GM19099 (cell line): ENCODE measurements at regions not wholly inside any gene's neighbourhood (a gene's known extent, or its start where the extent isn't known, plus 50 kb on each side); places are given as distances from the start of the nearest gene placed in this dataset.

ENCODE experiments used
- POLR2A ChIP-seq: IDR thresholded peaks from 3 replicates; pipeline ENCODE4 v1.6.1; 2011; ENCODE audit warnings: low read depth; ENCODE audit not compliant: insufficient read length; ENCODE audit errors: extremely low read depth

GRCh38 chr14:82836256-82836950, 1302.8 kb upstream of the SEL1L start:
- TF ChIP-seq POLR2A: no peak

- TF ChIP-seq POLR2A: no peak
Observed at GRCh38 chr14:82837611-82838140, 1304.0 kb upstream of the SEL1L start.

GRCh38 chr14:82850576-82850975, 1316.9 kb upstream of the SEL1L start:
- no peak for TF ChIP-seq POLR2A

- no peak for TF ChIP-seq POLR2A
Observed at GRCh38 chr14:82854131-82854530, 1320.5 kb upstream of the SEL1L start.

- TF ChIP-seq POLR2A: no peak
Observed at GRCh38 chr14:82854901-82855300, 1321.2 kb upstream of the SEL1L start.

- no peak for TF ChIP-seq POLR2A
Observed at GRCh38 chr14:82855912-82856391, 1322.3 kb upstream of the SEL1L start.

GRCh38 chr14:82861313-82861712, 1327.7 kb upstream of the SEL1L start:
- no peak for TF ChIP-seq POLR2A

GRCh38 chr14:82872494-82872893, 1338.8 kb upstream of the SEL1L start:
- no peak for TF ChIP-seq POLR2A

GRCh38 chr14:82878951-82879350, 1345.3 kb upstream of the SEL1L start:
- no peak for TF ChIP-seq POLR2A

- no peak for TF ChIP-seq POLR2A
Observed at GRCh38 chr14:82879949-82880535, 1346.4 kb upstream of the SEL1L start.

GRCh38 chr14:82886670-82887069, 1353.0 kb upstream of the SEL1L start:
- TF ChIP-seq POLR2A: no peak

GRCh38 chr14:82889701-82890100, 1356.0 kb upstream of the SEL1L start:
- no peak for TF ChIP-seq POLR2A

GRCh38 chr14:82896476-82896875, 1362.8 kb upstream of the SEL1L start:
- no peak for TF ChIP-seq POLR2A

GRCh38 chr14:82897469-82898308, 1364.0 kb upstream of the SEL1L start:
- TF ChIP-seq POLR2A: no peak

GRCh38 chr14:82905762-82906161, 1372.1 kb upstream of the SEL1L start:
- no peak for TF ChIP-seq POLR2A

- TF ChIP-seq POLR2A: no peak
Observed at GRCh38 chr14:82911930-82912329, 1378.3 kb upstream of the SEL1L start.

- no peak for TF ChIP-seq POLR2A
Observed at GRCh38 chr14:82913396-82913795, 1379.7 kb upstream of the SEL1L start.
